Breast epithelium (tissue), 4 donors: ENCODE measurements at regions not wholly inside any gene's neighbourhood (a gene's known extent, or its start where the extent isn't known, plus 50 kb on each side); places are given as distances from the start of the nearest gene placed in this dataset.

Source experiments
- DNase-seq, 2 donors: peaks; one replicate each; pipeline ENCODE4 v3.0.0-alpha.2; 2019; ENCODE audit warnings: low spot score in 2 of 2
- H3K27ac ChIP-seq, 2 donors: fragments of 200-600 bp; sonication (generic) in 1 of 2; one replicate each; pipeline ENCODE4 v1.5.1; 2016 to 2019; ENCODE audit warnings: mild to moderate bottlenecking in 1 of 2
- H3K27me3 ChIP-seq, 2 donors: fragments of 200-600 bp; sonication (generic) in 1 of 2; one replicate each; pipeline versions ENCODE4 v1.5.1 to v1.6.0; 2017 to 2019; ENCODE audit warnings: control low read depth in 1 of 2, mild to moderate bottlenecking in 1 of 2
- H3K36me3 ChIP-seq: fragments of 200-600 bp; one replicate; pipeline ENCODE4 v1.5.1; 2019
- H3K4me1 ChIP-seq, 2 donors: fragments of 200-600 bp; sonication (generic); one replicate each; pipeline ENCODE4 v1.5.1; 2016 to 2019; ENCODE audit warnings: control low read depth in 1 of 2
- H3K4me3 ChIP-seq, 3 donors: fragments of 200-600 bp; sonication (generic); 1 replicate in 2 of 3; 2 replicates in 1 of 3; pipeline ENCODE4 v1.5.1; 2016 to 2019; ENCODE audit warnings: mild to moderate bottlenecking in 3 of 3, moderate library complexity in 2 of 3
- H3K9me3 ChIP-seq, 2 donors: fragments of 200-600 bp; sonication (generic) in 1 of 2; one replicate each; pipeline ENCODE4 v1.5.1; 2016 to 2019; ENCODE audit warnings: control low read depth in 1 of 2
- CTCF ChIP-seq, 3 donors: fragments of 450-650 bp; IDR thresholded peaks; one replicate each; pipeline ENCODE4 v1.5.1; 2016 to 2017; ENCODE audit warnings: antibody characterized with exemption in 3 of 3, mild to moderate bottlenecking in 3 of 3, moderate library complexity in 3 of 3
- POLR2A ChIP-seq: fragments of 450-650 bp; IDR thresholded peaks from one replicate; pipeline ENCODE4 v1.6.1; 2016; ENCODE audit warnings: antibody characterized with exemption, mild to moderate bottlenecking, moderate library complexity
- POLR2AphosphoS5 ChIP-seq, 3 donors: sonication (generic); formaldehyde crosslinking; IDR thresholded peaks; one replicate each; pipeline ENCODE4 v1.6.1; 2017; ENCODE audit warnings: antibody characterized with exemption in 3 of 3
- intact Hi-C: fragments of 100-400 bp; cut with DNase I; formaldehyde crosslinking; loops from one replicate; pipeline ENCODE4 v1.15.1; 2023; ENCODE audit warnings: low total_unique reads

DNA sequence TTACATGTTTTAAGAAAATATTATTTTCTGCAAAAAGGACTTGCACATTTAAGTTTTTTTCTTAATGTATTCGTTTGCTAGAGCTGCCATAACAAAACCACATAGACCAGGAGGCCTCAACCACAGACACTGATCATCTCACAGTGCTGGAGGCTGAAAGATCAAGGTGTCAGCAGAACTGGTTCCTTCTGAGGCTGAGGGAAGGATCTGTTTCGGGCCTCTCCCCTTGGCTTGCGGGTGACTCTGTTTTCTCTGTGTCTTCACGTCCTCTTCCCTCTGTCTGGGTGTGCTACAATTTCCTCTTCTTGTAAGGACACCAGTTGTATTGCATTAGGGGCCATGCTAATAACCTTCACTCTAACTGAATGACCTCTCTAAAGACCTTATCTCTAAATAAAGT, 364.2 kb downstream of the IRS2 start:
- H3K27me3 ChIP-seq: no peaks in the 10 kb centered on the region
- no peaks in the 10 kb centered on the region for H3K4me1 ChIP-seq
- H3K9me3 ChIP-seq: no peaks in the 10 kb centered on the region
- TF ChIP-seq CTCF (IDR thresholded peaks at IDR 0.05) (no peak), POLR2AphosphoS5 (IDR thresholded peaks at IDR 0.05) (no peak), POLR2A (no peak)
- intact Hi-C loops: no loop called here
- no peak for DNase-seq
- H3K36me3 ChIP-seq: no peaks in the 10 kb centered on the region
- H3K4me3 ChIP-seq: no peak overlapping the region
- H3K27ac ChIP-seq: no peak overlapping the region

DNA sequence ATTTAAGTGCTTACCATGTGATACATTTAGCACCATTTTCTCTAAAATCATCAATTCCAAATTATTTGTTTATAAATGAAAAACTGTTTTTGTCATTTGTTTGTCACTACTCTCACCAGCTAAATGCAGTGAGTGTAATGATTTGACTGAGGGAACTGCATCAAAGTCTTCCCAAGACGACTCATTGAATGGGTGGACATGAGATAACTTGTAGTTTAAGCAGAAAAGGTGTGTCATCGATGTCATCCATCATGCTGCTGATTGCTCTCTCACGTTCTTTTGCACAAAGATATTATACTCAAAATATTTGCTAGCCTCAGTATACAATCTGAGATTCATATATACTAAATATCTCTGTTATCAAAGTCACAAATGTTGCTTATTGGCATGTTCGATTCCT, 366.5 kb downstream of the IRS2 start:
- Histone ChIP-seq H3K4me3 (no peak overlapping the region), H3K9me3 (no peaks in the 10 kb centered on the region), H3K27me3 (no peaks in the 10 kb centered on the region), H3K27ac (no peak overlapping the region), H3K4me1 (no peaks in the 10 kb centered on the region), H3K36me3 (no peaks in the 10 kb centered on the region)
- no peak for TF ChIP-seq CTCF (IDR thresholded peaks at IDR 0.05)
- TF ChIP-seq POLR2AphosphoS5 (IDR thresholded peaks at IDR 0.05): no peak
- no peak for TF ChIP-seq POLR2A
- DNase-seq: no peak
- intact Hi-C loops: no loop called here

- Histone ChIP-seq H3K4me1 (no peaks in the 10 kb centered on the region), H3K9me3 (no peaks in the 10 kb centered on the region), H3K36me3 (no peaks in the 10 kb centered on the region), H3K27me3 (no peaks in the 10 kb centered on the region), H3K27ac (no peak overlapping the region), H3K4me3 (no peak overlapping the region)
- DNase-seq: no peak
- intact Hi-C loops: no loop called here
- TF ChIP-seq POLR2A (no peak), POLR2AphosphoS5 (IDR thresholded peaks at IDR 0.05) (no peak), CTCF (IDR thresholded peaks at IDR 0.05) (no peak)
These were observed 368.3 kb downstream of the IRS2 start for GRCh38 chr13:109418111-109418510.

GRCh38 chr13:109416001-109416400, 370.4 kb downstream of the IRS2 start:
- Histone ChIP-seq H3K27me3 (no peaks in the 10 kb centered on the region), H3K27ac (no peak overlapping the region), H3K4me3 (no peak overlapping the region), H3K36me3 (no peaks in the 10 kb centered on the region), H3K4me1 (no peaks in the 10 kb centered on the region), H3K9me3 (no peaks in the 10 kb centered on the region)
- TF ChIP-seq POLR2AphosphoS5 (IDR thresholded peaks at IDR 0.05): no peak
- no peak for TF ChIP-seq CTCF (IDR thresholded peaks at IDR 0.05)
- no peak for TF ChIP-seq POLR2A
- no peak for DNase-seq
- intact Hi-C loops: no loop called here

GRCh38 chr13:109415057-109415456, 371.3 kb downstream of the IRS2 start:
- Histone ChIP-seq H3K36me3 (no peaks in the 10 kb centered on the region), H3K4me1 (no peaks in the 10 kb centered on the region), H3K27ac (no peak overlapping the region), H3K4me3 (no peak overlapping the region), H3K27me3 (no peaks in the 10 kb centered on the region), H3K9me3 (no peaks in the 10 kb centered on the region)
- intact Hi-C loops: no loop called here
- TF ChIP-seq POLR2AphosphoS5 (IDR thresholded peaks at IDR 0.05) (no peak), POLR2A (no peak), CTCF (IDR thresholded peaks at IDR 0.05) (no peak)
- DNase-seq: no peak
